Panc1 (cell line): ENCODE measurements at regions not wholly inside any gene's neighbourhood (a gene's known extent, or its start where the extent isn't known, plus 50 kb on each side); places are given as distances from the start of the nearest gene placed in this dataset.

Experiments used
- ATAC-seq: fragments of 200-7000 bp; cut with Tn5 transposase; 2 replicates; pipeline ENCODE4 v1.9.1; 2020; ENCODE audit warnings: mild to moderate bottlenecking, moderate library complexity
- BruUV-seq: library from RNA; stranded (reverse); fragments of 400-500 nt; replicated peaks from 2 replicates; lab custom pipeline; 2021; lab: Mats Ljungman, UMichigan
- CTCF ChIA-PET: fragments of 300-600 bp; sonication (Branson Sonifier 250); formaldehyde crosslinking; loops from one replicate; lab custom pipeline; 2022; ENCODE audit warnings: antibody characterized with exemption; lab: Charles Lee
- POLR2A ChIA-PET: fragments of 300-600 bp; sonication (Branson Sonifier 250); formaldehyde crosslinking; loops from one replicate; lab custom pipeline; 2022; ENCODE audit warnings: antibody characterized with exemption; lab: Charles Lee
- DNase-seq: peaks from one replicate; pipeline ENCODE4 v3.0.0-alpha.2; 2010; ENCODE audit warnings: low read depth, low spot score
- H3K27ac ChIP-seq: 2 replicates; pipeline ENCODE4 v1.5.1; 2011; ENCODE audit warnings: mild to moderate bottlenecking, low read length, inconsistent platforms
- H3K27me3 ChIP-seq: fragments of 200-500 bp; sonication (Bioruptor generic); 2 replicates; pipeline ENCODE4 v1.6.0; 2014; ENCODE audit warnings: low read length, inconsistent platforms; ENCODE audit not compliant: control insufficient read depth, insufficient read depth
- H3K36me3 ChIP-seq: fragments of 200-500 bp; sonication (Bioruptor generic); 2 replicates; pipeline ENCODE4 v1.5.1; 2014; ENCODE audit warnings: inconsistent platforms, mild to moderate bottlenecking, low read length, moderate library complexity; ENCODE audit not compliant: control insufficient read depth, insufficient read depth
- H3K4me1 ChIP-seq: 2 replicates; pipeline ENCODE4 v1.5.1; 2011; ENCODE audit warnings: inconsistent platforms, mild to moderate bottlenecking, low read length, moderate library complexity; ENCODE audit not compliant: control insufficient read depth, insufficient read depth
- H3K4me3 ChIP-seq, 2 experiments: 2 replicates each; pipeline ENCODE4 v1.5.1; 2011 to 2012; ENCODE audit warnings: low read depth in 2 of 2, low read length in 2 of 2, mild to moderate bottlenecking in 2 of 2, inconsistent platforms in 1 of 2, moderate library complexity in 1 of 2
- H3K9me3 ChIP-seq: fragments of 200-500 bp; sonication (Bioruptor generic); 2 replicates; pipeline ENCODE4 v1.5.1; 2014; ENCODE audit warnings: low read depth, mild to moderate bottlenecking, inconsistent platforms, low read length, moderate library complexity; ENCODE audit not compliant: control insufficient read depth, insufficient read depth
- POLR2AphosphoS5 ChIP-seq: IDR thresholded peaks from 2 replicates; pipeline ENCODE4 v1.6.1; 2012; ENCODE audit warnings: mild to moderate bottlenecking, low read depth, low read length, moderate library complexity
- SIN3A ChIP-seq: IDR thresholded peaks from 2 replicates; pipeline ENCODE4 v1.6.1; 2012; ENCODE audit warnings: low read depth, mild to moderate bottlenecking, low read length, moderate library complexity, borderline replicate concordance; ENCODE audit not compliant: insufficient read depth
- TCF7L2 ChIP-seq: IDR thresholded peaks from 2 replicates; pipeline ENCODE4 v1.6.1; 2011; ENCODE audit warnings: mild to moderate bottlenecking, low read depth, low read length, inconsistent platforms
- in situ Hi-C: cut with HindIII; loops from 2 replicates; pipeline ENCODE4 v1.10.0; 2016; ENCODE audit warnings: low sequenced_read_pairs, low pct_unique_long_range_greater_than_20kb
- intact Hi-C: fragments of 100-400 bp; cut with micrococcal nuclease; formaldehyde crosslinking; loops from one replicate; pipeline ENCODE4 v1.10.0; 2022; ENCODE audit not compliant: unreplicated experiment
- TF ChIP-seq, protein P1 (sequence below): fragments of 450-650 bp; IDR thresholded peaks from 2 replicates; pipeline ENCODE4 v1.5.1; 2017; ENCODE audit warnings: mild to moderate bottlenecking
- TF ChIP-seq, protein P2 (sequence below), 2 experiments: IDR thresholded peaks; 2 replicates each; pipeline ENCODE4 v1.6.1; 2011 to 2012; ENCODE audit warnings: low read depth in 2 of 2, control low read depth in 1 of 2, low read length in 1 of 2, mild to moderate bottlenecking in 1 of 2, moderate library complexity in 1 of 2; ENCODE audit not compliant: insufficient read depth in 1 of 2

DNA sequence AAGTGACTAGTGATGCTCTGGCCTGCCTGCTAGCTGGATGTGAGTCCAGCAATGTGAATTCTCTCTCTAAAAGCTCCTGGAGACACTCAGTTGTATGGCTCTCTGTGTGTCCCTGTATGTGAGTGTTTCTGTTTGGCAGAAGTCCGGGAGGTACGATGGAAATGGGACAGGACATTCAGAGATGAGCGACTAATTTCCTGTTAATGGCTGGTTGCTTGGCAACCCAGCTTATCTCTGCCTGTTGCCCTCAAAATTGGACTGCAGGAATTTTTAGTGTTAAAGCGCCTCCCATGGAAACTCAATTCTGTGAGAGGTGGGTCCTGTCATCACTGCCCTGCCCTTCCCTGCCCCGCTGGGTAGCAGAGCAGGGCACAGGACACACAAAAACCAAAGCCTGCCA lies 136.8 kb upstream of the LRFN2 start:
- Histone ChIP-seq H3K4me1 (no peaks in the 10 kb centered on the region), H3K4me3 (no peak overlapping the region), H3K9me3 (no peaks in the 10 kb centered on the region), H3K27me3 (no peaks in the 10 kb centered on the region), H3K36me3 (no peaks in the 10 kb centered on the region), H3K27ac (no peak overlapping the region)
- BruUV-seq = no TSS peak
- POLR2A ChIA-PET = no interaction called here
- CTCF ChIA-PET = no interaction called here
- in situ Hi-C loops (no loop called here), intact Hi-C loops (no loop called here)
- DNase-seq = no peak
- no peak for TF ChIP-seq SIN3A
- TF ChIP-seq TCF7L2 = no peak
- TF ChIP-seq, protein P1, sequence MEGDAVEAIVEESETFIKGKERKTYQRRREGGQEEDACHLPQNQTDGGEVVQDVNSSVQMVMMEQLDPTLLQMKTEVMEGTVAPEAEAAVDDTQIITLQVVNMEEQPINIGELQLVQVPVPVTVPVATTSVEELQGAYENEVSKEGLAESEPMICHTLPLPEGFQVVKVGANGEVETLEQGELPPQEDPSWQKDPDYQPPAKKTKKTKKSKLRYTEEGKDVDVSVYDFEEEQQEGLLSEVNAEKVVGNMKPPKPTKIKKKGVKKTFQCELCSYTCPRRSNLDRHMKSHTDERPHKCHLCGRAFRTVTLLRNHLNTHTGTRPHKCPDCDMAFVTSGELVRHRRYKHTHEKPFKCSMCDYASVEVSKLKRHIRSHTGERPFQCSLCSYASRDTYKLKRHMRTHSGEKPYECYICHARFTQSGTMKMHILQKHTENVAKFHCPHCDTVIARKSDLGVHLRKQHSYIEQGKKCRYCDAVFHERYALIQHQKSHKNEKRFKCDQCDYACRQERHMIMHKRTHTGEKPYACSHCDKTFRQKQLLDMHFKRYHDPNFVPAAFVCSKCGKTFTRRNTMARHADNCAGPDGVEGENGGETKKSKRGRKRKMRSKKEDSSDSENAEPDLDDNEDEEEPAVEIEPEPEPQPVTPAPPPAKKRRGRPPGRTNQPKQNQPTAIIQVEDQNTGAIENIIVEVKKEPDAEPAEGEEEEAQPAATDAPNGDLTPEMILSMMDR = no peak
- TF ChIP-seq, protein P2, sequence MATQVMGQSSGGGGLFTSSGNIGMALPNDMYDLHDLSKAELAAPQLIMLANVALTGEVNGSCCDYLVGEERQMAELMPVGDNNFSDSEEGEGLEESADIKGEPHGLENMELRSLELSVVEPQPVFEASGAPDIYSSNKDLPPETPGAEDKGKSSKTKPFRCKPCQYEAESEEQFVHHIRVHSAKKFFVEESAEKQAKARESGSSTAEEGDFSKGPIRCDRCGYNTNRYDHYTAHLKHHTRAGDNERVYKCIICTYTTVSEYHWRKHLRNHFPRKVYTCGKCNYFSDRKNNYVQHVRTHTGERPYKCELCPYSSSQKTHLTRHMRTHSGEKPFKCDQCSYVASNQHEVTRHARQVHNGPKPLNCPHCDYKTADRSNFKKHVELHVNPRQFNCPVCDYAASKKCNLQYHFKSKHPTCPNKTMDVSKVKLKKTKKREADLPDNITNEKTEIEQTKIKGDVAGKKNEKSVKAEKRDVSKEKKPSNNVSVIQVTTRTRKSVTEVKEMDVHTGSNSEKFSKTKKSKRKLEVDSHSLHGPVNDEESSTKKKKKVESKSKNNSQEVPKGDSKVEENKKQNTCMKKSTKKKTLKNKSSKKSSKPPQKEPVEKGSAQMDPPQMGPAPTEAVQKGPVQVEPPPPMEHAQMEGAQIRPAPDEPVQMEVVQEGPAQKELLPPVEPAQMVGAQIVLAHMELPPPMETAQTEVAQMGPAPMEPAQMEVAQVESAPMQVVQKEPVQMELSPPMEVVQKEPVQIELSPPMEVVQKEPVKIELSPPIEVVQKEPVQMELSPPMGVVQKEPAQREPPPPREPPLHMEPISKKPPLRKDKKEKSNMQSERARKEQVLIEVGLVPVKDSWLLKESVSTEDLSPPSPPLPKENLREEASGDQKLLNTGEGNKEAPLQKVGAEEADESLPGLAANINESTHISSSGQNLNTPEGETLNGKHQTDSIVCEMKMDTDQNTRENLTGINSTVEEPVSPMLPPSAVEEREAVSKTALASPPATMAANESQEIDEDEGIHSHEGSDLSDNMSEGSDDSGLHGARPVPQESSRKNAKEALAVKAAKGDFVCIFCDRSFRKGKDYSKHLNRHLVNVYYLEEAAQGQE (IDR thresholded peaks at IDR 0.05; ENCODE audit: insufficient read depth in 1 of 2, low read depth in 2 of 2, low read length in 1 of 2) = no peak
- TF ChIP-seq POLR2AphosphoS5 = no peak
- ATAC-seq = no peak

DNA sequence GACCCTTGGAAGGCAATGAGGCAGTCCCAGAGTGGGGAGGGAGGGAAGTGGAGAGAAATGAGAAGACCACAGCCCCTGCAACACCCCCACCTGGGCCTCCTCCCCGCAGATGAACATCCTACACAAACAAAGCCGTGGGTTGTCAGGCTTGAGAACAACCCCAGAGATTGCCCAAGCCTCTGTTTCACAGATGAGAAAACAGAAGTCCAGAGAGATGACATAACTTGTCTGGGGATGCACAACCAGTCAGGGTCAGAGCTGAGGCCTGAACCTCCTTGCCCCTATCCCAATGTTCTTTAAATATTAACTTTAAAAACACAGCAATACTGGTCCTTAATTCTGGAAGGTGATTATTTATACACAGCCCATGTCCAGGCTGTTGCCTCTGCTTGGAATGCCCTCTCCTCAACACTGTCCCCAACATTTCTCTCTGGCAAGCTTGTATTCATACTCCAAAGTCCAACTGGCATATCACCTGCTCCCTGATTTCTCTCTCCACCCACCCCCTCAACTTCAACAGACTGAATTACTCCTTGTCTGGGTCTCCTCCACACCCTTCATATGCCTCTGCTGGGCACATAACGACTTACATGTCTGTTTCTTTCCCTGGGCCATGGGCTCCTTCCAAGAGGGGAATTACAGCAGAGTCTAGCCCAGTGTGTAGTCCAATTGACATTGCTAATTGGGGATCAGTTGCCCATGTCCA lies 135.5 kb upstream of the LRFN2 start:
- no peak for ATAC-seq
- H3K27ac ChIP-seq = no peak overlapping the region
- intact Hi-C loops (no loop called here), in situ Hi-C loops (no loop called here)
- ChIA-PET POLR2A (no interaction called here), CTCF (no interaction called here)
- TF ChIP-seq POLR2AphosphoS5 (no peak), SIN3A (no peak), TCF7L2 (no peak)
- TF ChIP-seq, protein P2 (IDR thresholded peaks at IDR 0.05; ENCODE audit: insufficient read depth in 1 of 2, low read depth in 2 of 2, low read length in 1 of 2) = no peak
- TF ChIP-seq, protein P1 = no peak
- DNase-seq = no peak
- no peak overlapping the region for H3K4me3 ChIP-seq
- no peaks in the 10 kb centered on the region for H3K4me1 ChIP-seq
- no peaks in the 10 kb centered on the region for H3K27me3 ChIP-seq
- H3K36me3 ChIP-seq = no peaks in the 10 kb centered on the region
- BruUV-seq = no TSS peak
- H3K9me3 ChIP-seq = no peaks in the 10 kb centered on the region
